ENCODE measurements at regions not wholly inside any gene's neighbourhood (a gene's known extent, or its start where the extent isn't known, plus 50 kb on each side); places are given as distances from the start of the nearest gene placed in this dataset.

DNA sequence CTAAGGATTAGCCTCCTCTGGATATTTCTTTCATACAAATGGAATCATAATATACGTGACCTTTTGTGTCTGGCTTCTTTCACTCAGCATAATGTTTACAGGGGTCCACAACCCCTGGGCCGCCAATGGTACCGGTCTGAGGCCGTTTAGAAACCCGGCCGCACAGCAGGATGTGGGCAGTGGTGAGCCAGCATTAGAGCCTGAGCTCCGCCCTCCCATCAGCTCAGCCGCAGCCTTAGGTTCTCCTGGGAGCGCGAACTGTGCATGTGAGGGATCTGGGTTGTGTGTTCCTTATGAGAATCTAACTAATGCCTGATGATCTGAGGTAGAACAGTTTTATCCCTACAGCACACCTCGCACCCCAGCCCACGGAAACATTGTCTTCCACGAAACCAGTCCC, 229.7 kb downstream of the ICE1 start:
- DNase-seq, result no peak

DNA sequence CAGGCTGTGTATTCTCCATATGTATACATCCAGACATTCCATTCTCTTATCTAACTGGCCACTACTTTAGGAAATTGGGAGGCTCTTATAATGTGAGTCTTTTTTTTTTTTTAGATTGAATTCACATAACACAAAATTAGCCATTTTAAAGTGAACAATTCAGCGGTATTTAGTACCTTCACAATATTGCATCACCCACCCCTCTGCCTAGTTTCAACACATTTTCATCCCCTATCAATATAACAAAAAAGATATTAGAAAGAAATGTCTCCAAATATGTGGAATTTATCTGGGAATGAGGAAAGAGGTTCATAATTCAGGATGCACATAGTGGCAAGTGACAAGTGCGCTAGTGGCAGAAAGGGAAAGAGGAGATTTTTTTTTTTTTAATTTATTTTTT, 228.5 kb downstream of the ICE1 start:
- DNase-seq, result no peak

DNA sequence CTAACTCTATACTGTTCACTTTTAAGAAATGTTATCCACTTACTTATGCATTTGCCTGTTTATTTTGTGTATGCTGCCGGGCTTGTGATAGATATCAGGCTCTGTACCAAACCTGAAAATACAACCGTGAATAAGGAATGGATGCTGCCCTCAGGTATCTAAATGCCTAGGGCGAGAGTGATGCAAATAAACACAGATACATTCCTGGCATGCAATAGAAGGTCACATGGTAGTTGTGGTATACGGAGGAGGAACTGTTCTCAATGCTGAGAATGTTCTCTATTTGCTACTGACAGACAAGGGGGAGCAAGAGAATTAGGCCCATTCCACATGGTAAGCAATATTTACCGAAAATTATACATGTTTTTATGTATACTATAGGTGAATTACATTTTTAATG, 227.8 kb downstream of the ICE1 start:
- no peak for DNase-seq

DNA sequence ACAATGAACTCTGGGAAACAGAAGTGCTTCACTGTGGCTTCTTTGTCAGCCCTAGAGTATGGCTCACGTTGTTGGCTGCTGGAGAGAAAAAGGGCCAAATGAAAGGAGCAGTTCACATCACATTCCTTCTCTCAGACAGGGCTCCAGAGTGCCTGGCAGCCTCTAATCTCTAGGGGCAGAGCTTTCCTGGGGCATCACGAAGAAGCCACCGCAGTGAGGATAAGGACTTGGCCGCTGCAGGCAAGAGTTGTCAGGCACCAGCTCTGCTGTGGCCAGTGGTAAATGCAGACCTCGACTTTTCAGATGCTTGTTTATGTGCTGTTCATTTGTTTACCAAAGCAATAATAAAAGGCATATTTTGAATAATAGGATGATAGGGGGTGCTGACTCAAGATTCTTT, 227.2 kb downstream of the ICE1 start:
- DNase-seq, result no peak

DNA sequence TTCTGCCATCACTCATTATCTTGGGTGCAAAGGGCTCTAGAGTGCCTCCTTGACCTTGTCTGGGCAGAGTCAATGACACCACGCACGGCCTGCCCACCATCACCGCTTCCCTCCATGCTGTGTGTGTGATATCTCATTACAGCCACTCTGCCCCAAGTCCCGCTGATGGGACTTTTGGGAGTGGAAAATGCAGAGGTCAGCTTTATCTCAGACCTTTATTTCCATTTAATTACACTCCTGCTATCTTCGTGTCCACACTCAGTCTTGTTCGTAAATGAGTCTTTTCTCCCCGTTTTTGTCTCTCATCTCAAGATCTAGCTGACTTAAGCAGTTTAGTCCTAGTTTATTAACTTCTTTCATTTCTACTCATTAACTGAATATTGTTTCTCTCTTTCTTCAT, 226.2 kb downstream of the ICE1 start:
- no peak for DNase-seq

DNA sequence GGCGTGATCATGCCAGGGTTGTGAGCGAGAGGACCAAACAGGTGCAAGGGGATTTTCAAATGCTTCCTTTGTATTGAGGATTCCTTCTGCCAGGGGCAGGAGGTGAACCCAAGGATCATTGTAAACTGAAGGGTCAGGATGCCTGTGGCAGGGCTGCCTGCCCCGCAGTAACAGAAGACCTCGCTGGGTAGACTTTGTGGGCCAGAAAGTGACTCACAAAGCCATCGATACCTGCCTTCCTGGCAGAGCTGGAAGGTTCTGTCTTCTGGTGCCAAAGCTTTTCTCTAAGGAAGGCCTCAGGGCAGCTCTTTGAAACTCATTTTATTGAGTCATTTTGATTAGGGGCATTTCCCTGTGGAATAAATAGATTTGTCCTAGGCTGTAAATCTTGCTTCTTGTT, 223.4 kb downstream of the ICE1 start:
- no peak for DNase-seq

DNA sequence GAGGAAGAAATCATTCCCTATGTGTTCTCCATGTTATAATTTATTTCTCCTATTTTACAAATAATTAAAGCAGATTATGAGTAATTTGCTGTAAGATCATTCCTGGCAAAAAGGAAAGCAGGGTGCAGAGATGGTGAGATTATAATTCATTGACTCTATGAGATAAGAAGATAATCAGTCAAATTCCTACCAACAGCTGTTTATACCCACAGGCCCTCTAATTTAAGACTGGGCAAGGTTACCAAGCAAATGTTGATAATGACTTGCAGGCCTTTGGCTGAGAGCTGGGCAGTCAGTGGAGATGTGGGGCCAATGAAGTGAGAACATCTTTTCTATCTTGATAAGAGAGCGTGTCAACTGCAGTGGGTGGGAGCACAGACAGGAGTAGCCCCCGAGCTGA, 222.7 kb downstream of the ICE1 start:
- DNase-seq, result no peak

DNA sequence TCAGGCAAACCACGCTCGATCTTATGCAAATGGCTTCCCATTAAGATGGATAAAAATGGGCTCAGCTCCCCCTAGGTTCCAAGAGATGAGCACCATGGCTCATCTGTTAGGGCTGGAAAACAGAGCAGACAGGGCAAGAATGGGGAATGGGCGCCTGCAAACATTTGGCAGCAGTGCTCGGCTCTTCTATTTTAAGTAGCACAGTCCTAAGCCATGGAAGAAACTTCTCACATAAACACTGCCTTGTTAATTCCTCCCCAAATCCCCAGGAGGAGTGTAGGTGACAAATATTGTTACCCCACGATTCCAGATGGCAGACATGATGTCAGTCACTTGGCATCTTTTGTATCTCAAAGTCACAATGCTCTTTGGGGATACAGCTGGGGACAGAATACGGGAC, 221.8 kb downstream of the ICE1 start:
- no peak for DNase-seq

DNA sequence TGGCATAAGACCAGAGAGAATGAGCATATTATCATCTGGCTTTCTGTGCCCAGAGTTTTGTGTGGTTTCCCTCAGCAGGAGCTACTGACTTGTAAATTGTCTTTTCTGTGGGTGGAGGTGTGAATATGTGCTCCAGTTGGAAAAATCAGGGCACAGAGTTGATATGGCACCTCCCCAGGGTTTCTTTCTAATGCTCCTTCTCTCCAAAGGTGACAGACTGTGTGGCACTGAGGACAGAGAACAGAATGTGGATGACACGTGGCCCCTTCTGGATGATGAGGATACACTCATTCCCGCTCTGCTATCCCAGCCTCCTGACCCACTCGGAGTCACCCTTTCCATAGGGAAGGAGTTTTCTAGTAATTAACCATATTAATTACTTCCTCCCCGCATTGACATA, 221.0 kb downstream of the ICE1 start:
- DNase-seq, result no peak

DNA sequence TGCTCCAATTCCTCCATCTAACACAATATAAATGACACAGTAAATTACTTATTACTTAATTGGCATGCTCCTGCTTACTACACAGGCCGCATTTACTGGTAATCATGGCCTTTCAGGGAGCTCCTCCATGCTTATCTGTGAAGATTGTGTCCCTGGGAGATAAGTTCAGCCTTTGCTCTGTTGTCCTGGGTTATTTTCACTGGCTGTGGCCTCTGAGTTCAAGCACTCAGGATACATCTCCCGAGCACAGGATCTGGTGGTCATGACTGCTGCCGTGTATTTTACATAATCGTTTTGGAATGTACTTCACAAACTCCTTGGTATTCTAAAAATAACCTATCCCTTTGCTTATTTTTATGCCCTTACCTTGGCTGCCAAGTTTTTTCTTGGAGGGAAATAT, 215.7 kb downstream of the ICE1 start:
- DNase-seq, result no peak

DNA sequence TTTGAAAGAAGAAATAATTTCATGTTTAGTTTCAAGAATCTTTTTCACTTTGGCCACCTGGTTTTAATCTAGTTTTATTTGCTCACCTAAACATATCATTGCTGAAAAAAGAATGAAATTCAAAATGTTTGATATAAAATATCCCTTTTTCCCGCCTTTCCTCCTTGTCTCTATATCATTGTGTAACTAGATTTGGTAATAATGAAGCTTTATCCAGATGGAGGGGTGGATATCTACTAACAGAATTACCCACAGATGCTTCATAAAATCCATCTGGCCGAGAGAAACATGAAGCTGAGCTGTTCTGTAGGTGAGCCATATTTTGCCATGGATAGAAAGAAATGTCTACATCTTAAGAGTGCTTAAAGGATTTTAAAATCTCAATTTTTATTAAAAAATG, 214.7 kb downstream of the ICE1 start:
- DNase-seq, result no peak

DNA sequence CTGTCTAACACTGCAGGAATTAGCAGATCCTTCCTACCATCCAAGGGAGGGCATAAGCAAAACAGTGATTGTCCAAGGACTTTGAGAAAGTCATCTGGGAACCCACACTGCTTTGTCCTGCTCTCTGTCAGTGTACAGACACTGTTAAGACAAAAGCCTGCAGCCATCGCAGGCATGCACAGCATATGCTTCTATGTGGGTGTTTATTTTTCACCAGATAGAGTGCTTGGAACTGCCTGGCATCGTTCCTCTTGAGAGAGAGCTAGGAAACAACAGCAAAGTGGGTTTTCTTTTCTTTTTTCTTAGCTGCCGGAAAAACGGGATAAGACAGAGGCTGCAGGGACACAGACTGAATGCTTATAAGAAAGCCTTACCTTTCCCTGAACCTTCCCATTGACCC, 212.3 kb downstream of the ICE1 start:
- no peak for DNase-seq

DNA sequence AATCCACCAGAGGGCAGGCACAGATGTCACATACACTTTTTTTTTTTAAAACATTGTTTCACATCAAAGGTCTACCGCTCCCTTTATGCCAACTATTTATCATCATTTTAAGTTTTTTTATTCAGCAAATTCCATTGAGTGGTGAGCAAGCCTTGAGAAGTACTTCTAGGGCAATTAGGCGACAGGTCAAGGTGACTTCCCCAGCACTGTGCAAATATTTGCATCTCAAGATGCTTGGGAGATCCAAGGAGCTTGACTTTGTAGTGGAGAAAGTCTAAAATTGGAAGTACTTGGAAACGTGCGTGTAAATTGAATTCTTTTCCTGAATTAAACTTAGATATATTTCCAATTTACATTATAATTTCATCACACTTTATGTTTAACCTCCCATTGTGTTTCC, 211.1 kb downstream of the ICE1 start:
- no peak for DNase-seq

DNA sequence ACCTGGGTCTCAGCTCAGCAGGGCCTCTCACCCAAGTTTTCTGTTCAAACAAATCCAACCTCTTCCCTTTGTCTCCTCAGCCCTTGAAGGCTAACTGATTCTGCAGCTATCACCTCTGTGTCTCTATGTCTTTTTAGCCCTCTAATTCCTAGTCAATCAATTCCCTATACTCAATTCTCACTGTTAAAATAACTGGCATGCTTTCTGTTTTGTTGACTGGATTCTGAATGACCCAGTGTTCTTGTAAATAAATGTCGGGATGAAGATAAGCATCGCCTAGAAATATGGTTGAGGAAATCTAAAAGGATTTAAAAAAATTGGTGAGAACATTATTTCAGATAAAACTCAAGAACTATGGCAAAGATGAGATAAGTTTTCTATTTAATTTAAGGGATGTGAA, 210.2 kb downstream of the ICE1 start:
- DNase-seq, result no peak

DNA sequence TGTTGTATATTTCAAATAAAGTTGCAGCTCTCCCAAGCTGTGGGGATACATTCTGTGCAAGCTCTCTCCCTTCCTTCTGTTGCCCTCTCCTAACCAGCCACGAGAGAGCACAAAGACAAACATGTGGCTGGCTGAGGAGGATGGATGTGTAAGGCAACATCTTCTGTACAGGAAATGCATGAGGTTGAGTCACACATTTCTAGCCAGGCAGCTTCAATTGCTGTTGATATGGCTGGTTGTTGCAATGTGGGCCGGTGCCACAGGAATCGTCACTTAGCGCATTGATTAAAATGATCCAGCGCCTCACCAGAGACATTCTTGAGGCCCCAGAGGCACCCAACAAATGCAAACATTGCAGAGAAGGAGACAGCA, 207.1 kb downstream of the ICE1 start:
- no peak for DNase-seq

DNA sequence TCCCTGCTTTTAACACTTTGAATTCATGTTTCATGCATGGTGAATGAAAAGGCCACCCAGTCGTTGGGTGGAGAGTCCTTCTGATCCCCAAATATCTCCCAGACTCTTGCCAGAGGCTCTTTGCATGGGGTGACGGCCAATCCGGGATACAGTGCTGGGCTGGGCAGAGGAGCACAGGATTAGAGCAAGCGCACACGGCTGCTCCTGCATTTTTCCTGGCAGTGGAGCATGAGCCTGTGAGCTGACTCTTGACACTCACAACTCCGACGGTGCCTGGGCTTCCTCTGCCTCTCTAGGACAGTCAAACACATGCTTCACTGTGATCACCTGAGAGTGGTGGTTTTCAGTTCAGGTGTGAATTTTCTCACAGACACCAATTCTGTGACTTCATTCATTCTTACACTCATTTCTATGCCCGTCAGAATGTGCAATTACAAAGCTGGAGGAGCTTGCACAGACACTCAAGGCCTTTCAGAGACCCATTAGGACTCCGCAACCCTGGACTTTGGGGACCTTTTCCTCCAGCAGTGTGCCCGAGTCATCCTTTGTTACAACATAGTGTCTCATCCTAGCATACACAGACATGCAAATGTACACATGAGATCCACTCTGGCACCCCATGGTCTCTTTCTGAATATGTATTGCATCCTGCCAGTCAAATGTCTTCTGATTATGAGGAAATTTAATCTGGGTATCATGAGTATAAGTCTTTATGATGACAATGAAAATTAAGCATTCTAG, 206.6 kb downstream of the ICE1 start:
- DNase-seq, result no peak

DNA sequence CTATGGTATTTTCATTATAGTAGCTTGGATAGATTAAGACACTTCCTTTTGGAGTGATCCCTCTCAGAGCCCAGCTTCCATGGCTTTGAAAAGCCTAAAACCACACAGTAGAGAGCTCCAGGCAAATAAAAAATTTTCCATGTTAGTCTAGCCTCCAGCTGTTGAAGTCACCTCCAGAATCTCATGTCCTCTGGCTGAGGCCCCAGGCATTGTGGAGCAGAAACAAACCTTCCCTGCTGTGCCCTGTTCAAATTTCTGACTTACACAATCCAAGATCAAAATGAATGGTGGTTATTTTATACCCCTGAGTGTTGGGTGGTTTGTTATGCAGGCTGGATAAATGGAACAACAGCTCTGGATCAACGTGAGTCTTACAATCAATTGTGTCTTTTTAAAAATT, 203.9 kb downstream of the ICE1 start:
- no peak for DNase-seq

DNA sequence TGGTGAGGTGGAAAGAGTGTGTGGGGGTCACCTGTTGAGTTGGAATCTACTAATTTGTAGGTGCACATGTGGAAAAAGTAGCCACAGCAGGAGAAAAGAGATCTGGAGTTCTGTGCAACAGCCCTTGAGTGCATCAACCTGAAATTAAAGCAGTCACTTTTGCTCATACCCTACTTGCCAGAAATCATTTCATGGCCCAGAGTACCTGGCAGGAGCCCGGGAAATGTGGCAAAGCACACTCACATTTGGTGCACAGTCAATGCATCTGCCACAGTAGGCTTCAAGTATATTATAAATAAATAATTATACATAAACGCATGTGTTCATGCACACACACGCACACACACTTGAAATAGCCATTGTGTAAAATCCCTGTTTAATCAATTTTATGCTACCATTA, 203.0 kb downstream of the ICE1 start:
- no peak for DNase-seq

DNA sequence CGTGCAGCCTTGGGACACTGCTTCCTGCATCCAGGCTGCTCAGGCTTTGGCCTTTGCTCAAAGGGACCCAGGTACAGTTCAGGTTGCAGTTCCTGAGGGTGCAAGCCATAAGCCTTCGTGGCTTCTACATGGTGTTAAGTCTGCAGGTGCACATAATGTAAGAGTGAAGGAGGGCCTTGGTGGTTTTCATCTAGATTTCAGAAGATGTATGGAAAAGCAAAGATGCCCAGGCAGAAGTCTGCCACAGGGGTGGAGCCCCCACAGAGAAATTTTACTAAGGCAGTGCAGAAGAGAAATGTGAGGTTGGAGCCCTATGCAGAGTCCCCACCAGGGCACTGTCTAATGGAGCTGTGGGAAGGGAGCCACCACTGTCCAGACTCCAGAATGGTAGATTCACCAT, 200.9 kb downstream of the ICE1 start:
- DNase-seq, result no peak

DNA sequence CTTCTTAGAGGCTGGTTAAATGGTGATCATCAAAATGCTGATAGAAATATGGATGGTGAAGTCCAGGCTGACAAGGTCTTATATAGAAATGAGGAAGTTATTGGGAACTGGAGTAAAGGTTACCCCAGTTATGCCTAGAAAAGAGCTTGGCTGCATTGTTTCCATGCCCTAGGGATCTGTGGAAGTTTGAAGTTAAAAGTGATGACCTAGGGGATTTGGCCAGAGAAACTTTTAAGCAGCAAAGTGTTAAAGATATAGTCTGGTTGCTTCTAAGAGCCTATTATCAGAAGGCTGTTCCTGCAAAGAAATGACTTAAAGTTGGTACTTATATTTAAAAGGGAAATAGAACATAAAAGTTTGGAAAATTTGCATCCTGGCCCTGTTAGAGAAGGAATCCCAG, 200.3 kb downstream of the ICE1 start:
- DNase-seq, result no peak

DNA sequence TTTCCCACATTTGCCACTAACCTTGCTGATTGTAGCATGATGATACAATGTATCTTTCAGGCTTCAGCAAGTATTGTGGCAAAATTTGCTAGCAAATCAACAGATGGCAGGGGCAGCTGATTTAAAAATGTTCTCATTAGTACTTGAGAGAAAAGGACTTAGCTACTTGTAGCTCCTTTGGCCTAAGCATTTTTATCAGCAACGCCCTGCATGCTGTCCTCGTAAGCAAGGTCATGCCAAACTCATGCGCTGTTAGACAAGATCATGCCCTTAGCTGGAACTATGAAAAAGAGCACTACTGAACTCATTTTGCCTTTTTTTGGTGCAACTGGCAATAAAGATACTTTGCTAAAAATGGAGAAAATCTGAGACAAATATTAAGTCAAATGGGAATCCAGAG, 197.1 kb downstream of the ICE1 start:
- no peak for DNase-seq

DNA sequence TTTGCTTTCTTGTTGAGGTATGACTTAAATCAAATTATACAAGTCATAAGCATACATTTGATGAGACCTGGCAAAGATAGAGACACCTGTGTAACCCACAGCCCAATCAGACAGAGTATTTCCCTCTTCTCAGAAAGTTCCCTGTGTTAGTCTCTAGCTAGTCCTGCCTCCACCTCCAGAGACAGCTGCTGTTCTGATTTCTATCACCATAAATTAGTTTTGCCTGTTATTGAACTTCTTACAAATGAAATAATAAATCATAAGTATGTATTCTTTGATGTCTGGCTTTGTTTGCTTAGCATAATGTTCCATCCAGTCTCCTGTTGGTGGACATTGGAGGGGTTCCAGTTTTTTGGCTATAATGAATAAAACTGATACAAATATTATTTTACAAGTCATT, 194.5 kb downstream of the ICE1 start:
- no peak for DNase-seq

DNA sequence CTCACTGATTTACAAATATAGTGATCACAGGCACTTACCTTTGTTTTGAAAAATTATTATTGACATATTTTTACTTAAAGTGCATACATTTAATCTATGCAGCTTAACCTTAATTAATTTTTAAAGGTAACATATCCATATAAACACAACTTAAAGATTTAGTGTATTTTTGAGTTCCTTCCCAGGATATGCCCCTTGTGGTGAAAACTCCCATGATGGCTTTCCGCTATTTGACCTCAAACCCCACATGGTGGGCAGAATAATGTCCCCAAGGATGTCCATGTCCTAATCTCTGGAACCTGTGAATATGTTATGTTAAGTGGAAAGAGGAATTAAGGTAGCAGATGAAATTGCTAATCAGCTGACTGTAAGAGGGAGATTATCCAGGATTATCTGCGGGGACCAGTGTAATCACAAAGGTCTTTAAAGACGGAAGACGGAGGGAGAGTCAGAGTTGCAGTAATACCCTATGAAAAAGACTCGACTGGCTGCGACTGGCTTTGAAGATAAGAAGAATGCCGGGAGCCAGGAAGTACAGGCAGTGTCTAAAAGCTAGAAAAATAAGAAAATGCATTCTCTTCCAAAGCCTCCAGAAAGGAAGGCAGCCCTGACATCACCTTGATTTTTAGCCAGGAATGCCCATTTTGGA, 193.9 kb downstream of the ICE1 start:
- DNase-seq, result no peak

DNA sequence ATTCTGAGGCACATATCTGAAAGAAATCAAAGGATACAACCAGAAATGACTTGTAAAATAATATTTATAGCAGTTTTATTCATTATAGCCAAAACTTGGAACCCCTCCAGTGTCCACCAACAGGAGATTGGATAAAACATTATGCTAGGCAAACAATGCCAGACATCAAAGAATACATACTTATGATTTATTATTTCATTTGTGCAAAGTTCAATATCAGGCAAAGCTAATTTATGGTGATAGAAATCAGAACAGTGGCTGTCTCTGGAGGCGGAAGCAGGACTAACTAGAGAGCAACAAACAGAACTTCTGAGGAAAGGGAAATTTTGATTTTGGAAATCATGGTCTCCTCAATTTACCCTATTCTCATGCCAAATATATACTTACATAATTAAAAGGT, 193.1 kb downstream of the ICE1 start:
- no peak for DNase-seq

DNA sequence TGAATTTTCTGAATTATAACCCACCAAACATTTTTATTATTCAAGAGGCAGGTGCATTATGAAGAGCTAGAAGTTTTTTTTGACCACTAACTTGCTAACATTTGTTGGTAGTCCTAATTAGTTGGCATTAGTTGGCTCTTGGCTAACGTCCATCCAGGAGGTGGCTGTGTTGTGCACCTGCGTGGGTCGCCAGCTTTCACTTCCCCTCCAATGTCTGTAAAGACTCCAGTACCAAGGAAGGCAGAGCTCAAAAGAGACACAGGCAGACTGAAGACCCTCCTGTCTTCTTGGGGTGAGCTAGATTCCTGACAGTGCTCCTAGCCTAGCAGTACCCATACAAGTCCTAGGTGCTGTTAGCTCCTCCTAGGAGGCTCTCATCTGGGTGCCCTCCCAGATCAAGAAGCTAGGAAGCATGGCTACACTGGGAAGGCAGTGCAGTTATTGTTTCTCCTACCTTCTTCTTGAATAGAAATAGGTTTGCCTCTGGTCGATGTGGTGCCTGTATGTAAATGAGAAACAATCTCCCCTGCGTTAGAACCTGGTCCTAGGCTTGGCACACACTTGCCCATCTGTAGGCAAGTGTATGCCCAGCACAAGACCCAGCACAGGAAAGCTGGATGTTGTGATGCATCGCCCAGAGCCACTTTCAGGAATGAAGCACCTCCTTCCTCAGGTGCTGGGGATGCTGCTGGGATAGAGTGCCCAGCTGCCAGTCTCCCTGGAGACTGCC, 190.9 kb downstream of the ICE1 start:
- DNase-seq, result no peak
